GM19351 (cell line): ENCODE measurements at regions not wholly inside any gene's neighbourhood (a gene's known extent, or its start where the extent isn't known, plus 50 kb on each side); places are given as distances from the start of the nearest gene placed in this dataset.

ENCODE experiments used
- ATAC-seq: cut with Tn5 transposase; IDR thresholded peaks from one replicate; pipeline ENCODE4 v1.9.1; 2021; ENCODE audit warnings: mild to moderate bottlenecking, moderate library complexity; ENCODE audit not compliant: unreplicated experiment

GRCh38 chr5:2027790-2028189 is 145.1 kb upstream of the IRX4 start:
- ATAC-seq: no peak

- ATAC-seq: no peak
These were observed 142.4 kb upstream of the IRX4 start for GRCh38 chr5:2024986-2025721.

- ATAC-seq: no peak
These were observed 140.5 kb upstream of the IRX4 start for GRCh38 chr5:2023196-2023595.

GRCh38 chr5:2022436-2022835 is 139.7 kb upstream of the IRX4 start:
- ATAC-seq: no peak

- ATAC-seq: no peak
These were observed 138.9 kb upstream of the IRX4 start for GRCh38 chr5:2021484-2022176.

- no peak for ATAC-seq
These were observed 138.0 kb upstream of the IRX4 start for GRCh38 chr5:2020730-2021129.

GRCh38 chr5:2019716-2020115 is 137.0 kb upstream of the IRX4 start:
- ATAC-seq: no peak

GRCh38 chr5:2018390-2018724 is 135.6 kb upstream of the IRX4 start:
- no peak for ATAC-seq

GRCh38 chr5:2017540-2018389 is 135.0 kb upstream of the IRX4 start:
- no peak for ATAC-seq

GRCh38 chr5:2015961-2016360 is 133.2 kb upstream of the IRX4 start:
- no peak for ATAC-seq

- no peak for ATAC-seq
These were observed 132.6 kb upstream of the IRX4 start for GRCh38 chr5:2015124-2015848.

- no peak for ATAC-seq
These were observed 131.4 kb upstream of the IRX4 start for GRCh38 chr5:2014058-2014610.

- no peak for ATAC-seq
These were observed 130.8 kb upstream of the IRX4 start for GRCh38 chr5:2013301-2014057.

- no peak for ATAC-seq
These were observed 130.2 kb upstream of the IRX4 start for GRCh38 chr5:2012885-2013284.

- ATAC-seq: no peak
These were observed 129.0 kb upstream of the IRX4 start for GRCh38 chr5:2011481-2012411.

GRCh38 chr5:2010940-2011339 is 128.2 kb upstream of the IRX4 start:
- no peak for ATAC-seq

GRCh38 chr5:2009986-2010914 is 127.5 kb upstream of the IRX4 start:
- ATAC-seq: no peak
